ENCODE measurements at regions not wholly inside any gene's neighbourhood (a gene's known extent, or its start where the extent isn't known, plus 50 kb on each side); places are given as distances from the start of the nearest gene placed in this dataset.

DNA sequence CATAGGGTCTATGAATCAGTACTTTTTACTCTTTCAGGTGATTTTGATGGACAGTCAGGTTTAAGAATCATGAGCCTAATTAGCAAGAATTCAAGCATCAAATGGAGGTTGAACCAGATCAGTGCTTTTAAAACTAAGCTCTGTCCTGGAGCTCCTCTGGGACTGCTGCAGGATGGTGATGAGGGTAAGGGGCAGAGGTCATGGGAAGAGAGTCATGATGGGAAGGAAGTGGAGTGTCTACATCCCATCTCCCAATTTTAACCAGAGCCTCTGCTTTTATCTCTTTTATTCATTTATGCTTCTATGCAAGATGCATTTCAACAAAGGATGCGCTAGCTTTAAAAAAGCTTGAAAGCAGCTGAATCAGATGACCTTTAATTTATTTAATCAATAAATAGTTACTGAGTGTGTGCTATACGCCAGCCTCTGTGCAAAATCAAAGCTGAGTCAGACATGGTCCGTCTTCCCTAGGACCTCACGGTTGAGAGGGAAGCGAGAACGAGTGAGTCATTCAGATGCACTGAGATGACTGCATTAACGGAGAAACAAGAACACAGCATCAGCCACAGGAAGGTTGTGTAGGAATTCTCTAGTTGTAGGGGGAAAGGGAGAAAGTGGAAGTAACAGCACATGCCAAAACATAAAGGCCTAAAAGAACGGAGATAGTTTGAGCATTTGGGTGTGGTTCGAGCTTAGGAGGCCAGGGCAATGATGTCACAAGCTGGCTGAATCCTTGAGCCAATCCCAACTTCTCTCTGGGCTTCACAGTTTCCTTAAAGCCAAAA lies 441.6 kb upstream of the BRINP1 start:
- no peak for DNase-seq

DNA sequence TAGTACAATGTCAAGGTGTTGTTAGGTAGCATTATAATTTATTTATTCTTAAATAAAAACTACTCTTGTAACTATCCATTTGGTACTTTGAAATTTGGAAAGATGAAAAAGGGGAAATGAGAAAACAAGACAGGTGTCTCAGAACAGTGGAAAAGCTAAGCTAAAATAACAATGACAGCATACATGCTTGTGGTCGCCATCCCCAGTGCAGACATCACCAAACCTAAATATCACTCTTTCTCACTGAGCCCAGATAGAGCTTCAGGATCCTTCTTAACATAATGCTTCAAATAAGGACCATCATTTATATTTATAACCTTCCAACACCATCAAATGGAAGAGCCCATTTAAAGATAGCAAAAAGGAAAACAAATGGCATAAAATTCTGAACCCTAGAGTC lies 434.4 kb upstream of the BRINP1 start:
- DNase-seq, result no peak

DNA sequence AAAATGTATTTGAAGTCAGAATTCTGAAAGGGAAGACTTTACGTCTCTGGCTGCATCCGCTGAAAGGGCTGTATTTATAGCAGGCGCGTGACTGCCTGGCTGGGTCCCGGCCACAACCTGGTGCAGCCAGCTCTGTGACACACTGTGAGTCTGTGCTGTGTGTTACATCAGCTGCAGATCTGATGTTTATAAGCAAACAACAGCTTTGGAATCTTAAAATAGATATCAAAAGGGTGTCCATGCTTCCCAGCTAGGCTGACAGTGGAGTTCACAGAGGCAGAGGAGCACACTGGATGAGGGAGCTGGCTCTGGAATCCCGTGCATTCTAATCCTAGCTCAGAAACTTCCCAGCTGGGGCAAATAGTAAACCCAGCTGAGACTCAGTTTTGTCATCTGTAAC lies 433.4 kb upstream of the BRINP1 start:
- DNase-seq, result no peak

DNA sequence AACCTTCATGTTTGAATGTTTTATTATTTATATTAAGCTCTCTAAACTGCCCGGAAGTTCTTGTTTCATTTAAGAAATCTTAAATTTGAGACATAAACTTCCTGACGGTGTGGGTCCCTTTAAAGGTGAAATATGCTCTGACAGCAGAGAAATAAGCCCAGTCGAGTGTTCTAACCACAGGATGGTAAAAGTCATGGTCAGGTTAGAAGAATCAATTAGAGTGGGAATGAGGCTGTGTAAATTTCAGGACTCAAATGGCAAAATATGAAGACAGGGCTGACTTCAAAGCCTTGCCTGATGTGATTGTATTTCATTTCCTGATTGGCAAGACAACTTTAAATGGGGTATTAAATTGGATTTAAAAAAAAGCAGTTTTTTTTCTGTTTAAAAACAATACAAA lies 432.9 kb upstream of the BRINP1 start:
- no peak for DNase-seq

DNA sequence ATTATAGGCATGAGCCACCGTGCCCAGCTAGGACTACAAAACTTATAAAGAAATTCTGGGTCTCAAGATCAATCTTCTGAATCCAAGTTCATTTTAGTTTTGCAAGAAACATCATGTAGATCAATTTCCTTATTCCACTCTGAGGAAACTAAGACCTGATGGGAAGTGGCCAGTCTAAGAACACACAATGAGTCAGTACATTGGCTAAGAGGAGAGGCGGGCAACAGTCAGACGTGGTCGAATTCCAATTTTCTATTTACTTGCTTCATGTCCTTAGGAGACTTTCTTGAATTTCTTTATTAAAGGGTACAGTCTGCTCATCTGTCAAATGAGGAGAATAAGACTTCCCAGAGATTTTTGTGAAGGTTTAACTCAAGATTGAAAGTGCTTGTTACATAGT lies 432.1 kb upstream of the BRINP1 start:
- no peak for DNase-seq

DNA sequence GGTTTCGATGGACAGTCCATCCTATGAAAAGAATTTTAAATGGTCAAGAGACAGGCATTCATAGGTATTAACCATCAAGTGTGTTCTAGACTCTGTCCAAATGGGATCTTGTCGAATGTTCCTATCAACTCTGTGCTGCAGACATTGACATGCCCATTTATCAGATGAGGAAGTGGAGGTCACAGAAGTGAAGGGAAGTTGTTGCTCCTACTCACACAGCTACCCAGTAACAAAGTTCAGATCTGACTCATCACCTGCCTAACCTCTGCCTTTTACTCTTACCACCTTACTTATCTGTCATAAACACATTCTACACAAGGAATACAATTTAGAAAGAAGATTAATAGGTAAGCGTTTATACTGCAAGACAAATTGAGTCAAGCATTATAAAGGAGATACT lies 426.2 kb upstream of the BRINP1 start:
- no peak for DNase-seq

DNA sequence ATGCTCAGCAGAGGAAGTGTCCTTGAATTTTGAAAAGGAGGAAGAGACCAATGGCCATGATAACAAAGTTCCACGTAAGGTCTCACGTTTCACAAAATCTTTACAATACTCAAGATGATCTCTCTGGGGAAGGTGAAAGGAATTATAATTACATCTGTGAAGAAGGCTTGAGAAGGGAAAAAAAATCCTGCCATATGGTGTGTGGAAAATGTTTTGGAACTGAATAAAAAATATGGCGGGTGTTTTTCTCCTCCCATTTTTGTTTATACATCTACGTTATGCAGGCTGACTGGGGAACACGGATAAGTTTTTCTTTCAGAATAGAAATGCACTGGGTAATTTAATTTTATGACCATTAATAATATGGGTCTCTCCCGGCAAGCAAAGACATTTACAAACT lies 425.6 kb upstream of the BRINP1 start:
- no peak for DNase-seq

DNA sequence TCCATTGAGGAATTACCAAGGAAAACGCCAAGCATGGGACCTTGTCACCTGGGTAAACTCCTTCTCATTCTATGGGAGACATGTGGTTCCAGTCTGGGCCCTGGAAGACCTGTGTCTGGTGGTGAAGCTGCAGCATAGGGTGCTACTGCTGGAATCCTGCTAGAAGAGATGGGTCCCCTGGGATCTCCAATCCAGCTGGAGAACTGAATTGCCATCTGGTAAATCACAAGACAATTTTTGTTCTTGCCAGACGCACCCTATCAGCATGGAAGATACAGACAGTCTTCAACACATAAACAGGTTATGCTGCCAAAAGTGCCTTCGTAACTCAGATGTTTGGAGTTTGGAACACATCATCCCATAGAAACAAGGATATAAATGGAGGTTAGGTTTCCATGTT lies 424.0 kb upstream of the BRINP1 start:
- DNase-seq, result no peak

DNA sequence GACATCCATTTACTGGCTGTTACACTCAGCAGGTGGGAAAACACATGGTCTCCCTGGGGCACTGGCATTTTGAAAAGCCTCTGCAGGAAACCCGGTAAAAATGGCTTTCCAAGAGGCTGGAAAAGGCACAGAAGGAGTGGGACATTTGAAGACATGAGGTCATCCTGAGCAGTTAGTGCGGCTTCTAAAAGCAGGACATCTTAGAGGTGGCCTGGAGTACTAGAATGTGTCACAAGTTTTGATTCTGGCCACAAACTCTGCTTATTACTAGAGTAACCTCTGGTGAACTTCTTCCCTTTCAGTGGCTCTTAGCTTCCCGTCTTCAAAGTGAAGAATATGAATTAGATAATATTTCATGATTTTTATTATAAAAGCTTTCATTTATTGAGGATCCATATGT lies 423.0 kb upstream of the BRINP1 start:
- DNase-seq, result no peak

DNA sequence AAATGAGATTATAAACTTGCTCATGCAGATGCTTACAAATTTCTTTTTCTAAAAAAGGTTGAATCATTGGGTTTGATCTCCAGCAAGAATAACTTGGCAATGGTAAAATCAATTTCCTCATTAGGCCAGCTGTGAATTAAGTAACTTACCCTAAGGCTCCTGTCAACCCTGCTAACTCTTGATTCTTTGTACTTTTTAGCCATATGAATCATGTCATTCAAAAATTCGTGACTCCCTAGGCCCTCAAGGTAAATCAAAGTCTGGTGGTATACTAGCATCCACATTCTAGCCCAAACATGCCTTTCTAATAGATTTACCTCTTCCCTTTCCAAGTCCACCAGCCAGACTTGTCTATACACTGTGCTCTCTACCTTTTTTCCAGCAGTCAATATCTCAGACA lies 420.8 kb upstream of the BRINP1 start:
- no peak for DNase-seq

DNA sequence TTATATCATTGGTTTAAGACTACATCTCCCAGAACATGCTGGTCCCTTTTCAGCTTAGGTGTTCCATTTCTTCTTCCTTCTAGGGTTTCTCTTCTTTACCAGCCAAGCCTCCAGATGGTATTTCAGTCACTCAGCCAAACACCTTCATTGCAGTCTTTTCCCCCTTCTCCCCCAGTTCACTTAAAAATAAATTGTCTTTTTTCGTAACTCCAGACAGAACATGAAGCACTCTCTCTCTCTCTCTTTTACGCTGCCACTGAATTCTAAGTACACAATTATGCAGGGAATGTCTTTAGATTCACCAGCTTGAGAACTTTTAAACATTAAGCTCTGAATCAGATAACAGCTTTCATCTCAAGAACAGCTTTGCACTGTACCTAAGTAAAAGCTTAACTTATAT lies 419.7 kb upstream of the BRINP1 start:
- DNase-seq, result no peak

DNA sequence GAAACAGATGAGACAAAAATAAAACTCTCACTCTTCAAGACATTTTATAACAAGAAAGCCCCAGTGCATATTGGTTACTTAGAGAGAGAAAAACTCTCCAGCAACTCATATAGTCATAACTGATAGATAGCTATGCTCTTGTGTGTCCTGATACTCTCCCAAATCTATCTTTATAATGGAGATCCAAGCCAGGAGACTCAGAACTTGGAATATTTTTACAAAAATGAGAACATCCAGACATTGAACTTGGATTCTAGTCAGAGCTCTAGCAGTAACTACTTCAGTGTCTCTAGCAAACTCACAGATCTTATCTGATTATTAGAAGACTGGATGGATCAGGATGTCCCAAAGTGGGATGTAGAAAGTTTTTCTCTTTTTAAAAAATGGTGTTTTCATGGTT lies 412.7 kb upstream of the BRINP1 start:
- no peak for DNase-seq

DNA sequence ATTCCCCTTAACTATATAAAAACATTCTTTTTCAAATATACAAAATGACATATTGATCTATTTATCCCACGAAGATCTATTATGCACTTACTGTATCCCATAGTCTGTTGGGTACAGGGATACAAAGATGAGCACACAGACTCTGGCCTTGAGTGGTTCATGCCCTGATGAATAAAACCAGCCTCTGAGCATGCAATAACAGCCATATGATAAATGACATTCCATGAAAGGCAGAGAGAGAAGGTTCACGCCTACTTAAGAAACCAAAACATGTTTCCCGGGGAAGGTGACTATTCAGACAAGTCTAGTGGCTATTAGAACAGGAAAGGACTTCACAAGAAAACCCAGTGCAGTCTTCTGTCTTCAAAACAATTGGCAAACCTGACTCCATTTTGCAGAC lies 406.2 kb upstream of the BRINP1 start:
- no peak for DNase-seq

DNA sequence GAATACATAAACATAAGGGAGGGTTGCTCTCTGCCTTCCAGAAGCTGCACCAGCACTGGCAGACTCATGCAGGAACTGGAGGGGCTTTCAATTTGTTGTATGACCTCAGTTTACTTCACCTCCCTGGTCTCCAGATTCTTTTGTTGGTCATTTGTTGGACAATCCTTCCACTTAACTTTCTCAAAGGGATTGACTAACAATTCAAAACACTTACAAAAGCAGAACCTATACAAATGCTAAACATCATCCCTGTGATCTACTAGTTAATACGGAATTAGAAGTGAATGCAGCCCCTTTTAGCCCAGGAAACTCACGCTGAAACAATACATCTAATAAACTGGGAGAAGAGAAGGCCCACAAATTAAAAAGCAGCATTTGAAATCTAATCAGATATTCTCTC lies 404.6 kb upstream of the BRINP1 start:
- no peak for DNase-seq

DNA sequence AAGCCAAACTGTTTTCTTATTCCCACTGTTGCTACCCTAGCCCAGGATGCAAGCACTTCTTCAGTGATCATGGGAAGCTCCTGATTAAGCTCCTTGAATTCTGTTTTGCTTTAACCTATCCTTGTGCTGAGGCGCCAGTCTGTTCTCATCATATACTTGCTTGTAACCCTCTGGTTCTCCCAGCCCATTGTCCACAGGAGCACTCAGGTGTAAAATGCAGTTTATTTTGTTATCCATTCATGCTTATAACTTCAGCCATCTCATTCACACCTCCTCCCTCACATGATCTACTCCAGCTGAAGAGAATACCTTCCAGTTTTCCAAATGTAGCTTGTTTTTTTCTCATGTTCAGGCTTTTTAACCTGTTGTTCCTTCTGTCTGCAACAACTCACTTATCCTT lies 402.1 kb upstream of the BRINP1 start:
- DNase-seq, result no peak

DNA sequence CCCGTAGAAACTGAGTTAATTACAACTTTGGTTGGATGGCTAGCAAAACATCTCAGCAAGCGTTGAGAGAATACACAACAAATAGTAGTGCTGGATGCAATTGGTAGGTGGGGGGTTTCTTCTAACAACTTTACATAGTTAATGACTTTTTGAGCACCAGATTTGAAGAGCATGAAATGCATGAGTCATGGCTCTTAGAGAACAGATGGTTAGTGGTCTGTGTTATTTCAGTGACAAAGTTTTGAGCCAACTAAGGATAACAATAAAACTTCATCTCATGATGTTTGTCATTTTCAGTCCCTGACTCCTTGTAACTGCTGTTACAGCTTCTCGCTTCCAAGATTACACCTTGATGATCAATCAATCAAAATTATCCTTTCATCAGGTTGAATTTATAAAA lies 399.0 kb upstream of the BRINP1 start:
- no peak for DNase-seq

DNA sequence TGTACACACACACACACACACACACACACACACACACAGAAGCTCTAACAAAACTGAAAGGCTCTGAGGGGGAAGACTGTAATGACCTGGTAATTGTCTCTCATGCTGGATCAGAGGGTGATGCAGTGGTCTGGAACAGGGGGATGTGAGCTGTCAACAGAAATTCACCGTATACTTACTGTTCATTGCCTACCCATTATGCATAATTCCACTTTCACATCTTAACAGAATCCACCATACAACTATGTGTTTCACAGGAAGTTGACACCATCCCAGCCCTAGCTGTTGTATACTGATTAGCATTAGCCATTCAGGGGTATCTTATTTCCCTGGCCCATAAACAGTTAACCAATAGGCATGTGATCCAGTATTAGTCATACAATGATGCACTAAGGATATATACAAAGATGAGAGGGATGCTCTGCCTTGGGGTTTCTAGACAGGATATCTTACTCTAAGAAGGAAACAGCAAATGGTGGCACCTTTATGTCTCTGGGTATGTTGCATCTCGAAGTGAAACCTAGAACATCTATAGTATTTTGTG lies 396.5 kb upstream of the BRINP1 start:
- no peak for DNase-seq

DNA sequence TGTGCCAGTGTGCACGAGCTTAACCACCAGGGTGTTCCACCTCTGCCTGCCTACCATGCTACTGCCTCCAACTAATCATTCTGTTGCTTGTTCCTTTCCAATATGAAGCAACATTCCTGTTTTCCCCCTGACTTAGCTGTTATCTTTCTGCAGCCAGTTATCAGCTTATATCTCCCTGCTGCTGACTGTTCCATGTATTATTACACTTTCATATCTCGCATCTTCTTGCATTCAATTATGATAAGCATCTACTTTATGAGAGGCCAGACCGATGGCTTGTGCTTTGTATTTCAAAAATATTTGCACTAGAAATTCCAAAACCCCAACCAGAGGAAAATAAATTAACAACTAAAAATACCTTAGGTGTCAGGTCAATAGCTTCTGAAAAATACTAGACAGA lies 394.0 kb upstream of the BRINP1 start:
- no peak for DNase-seq

DNA sequence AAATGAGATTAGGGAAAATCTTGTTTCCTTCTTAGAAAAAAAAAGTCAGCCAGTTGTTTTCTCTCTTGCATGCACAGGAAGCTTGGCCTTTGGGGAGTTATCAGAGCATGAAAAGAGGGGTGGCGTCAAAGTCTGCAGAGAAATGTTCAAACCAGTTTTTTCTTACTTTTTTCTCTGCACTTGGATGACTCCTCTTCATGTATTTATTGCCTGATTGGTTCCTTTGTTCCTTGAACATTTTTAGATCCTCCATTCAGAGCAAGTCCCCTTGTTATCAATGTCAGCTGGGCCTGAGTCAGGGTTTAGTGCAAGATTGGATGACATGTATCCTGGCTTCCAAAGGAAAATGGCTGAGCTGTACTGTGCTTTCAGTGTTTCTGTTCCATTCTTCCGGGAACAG lies 392.6 kb upstream of the BRINP1 start:
- DNase-seq, result no peak

DNA sequence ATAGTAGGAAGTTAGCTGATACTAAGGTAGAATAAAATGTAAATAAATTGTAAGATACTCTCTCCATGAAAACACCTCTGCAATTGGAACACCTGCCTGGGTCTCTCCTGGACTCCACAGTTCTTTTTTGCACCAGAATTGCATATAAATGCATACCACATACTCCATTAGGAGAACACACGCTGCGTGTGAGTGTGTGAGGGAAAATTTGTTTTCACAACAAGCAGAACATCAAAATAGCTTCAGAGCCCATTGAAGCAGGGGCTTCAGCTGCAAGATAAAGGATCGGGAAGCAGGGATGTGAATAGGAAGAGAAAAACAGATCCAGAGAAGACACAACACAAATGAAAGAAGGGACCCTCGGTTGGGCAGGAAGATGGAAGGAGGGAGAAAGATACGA lies 389.8 kb upstream of the BRINP1 start:
- DNase-seq, result no peak

DNA sequence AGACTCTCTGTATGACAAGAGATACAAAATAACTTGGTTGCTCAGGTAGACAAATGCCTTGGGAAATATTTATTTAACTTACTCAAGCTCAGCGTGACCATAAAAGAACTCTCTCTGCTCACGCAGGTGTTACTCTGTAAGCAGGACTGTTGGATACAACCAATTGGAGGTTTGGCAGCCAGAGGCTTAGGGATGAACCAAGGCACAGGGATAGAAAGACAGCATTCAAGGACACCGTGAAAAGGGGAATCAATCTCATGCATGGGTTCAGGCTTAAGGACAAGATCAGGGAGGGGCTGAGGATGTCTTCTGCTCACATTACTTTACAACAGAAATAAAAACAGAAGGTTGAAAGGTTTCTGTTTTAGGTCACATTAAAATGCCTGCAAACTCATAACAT lies 389.0 kb upstream of the BRINP1 start:
- no peak for DNase-seq

DNA sequence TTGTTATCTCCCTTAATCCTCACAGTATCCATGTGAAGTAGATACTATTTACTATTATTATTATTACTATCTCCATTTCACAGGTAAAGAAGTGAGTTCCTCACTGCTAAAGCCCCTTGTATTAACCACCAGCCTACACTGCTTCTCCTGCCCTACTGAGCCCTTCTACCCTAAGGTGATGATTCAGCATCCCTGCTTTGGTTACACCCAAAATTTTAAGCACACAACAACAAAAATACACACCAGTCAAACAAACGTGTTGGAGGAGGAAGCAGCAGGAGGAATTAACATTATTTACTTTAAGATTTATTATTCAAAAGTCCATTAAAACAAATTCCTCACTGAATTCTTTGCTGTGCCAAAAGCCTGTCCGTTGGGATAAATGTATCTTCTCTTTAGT lies 370.2 kb upstream of the BRINP1 start:
- DNase-seq, result no peak

DNA sequence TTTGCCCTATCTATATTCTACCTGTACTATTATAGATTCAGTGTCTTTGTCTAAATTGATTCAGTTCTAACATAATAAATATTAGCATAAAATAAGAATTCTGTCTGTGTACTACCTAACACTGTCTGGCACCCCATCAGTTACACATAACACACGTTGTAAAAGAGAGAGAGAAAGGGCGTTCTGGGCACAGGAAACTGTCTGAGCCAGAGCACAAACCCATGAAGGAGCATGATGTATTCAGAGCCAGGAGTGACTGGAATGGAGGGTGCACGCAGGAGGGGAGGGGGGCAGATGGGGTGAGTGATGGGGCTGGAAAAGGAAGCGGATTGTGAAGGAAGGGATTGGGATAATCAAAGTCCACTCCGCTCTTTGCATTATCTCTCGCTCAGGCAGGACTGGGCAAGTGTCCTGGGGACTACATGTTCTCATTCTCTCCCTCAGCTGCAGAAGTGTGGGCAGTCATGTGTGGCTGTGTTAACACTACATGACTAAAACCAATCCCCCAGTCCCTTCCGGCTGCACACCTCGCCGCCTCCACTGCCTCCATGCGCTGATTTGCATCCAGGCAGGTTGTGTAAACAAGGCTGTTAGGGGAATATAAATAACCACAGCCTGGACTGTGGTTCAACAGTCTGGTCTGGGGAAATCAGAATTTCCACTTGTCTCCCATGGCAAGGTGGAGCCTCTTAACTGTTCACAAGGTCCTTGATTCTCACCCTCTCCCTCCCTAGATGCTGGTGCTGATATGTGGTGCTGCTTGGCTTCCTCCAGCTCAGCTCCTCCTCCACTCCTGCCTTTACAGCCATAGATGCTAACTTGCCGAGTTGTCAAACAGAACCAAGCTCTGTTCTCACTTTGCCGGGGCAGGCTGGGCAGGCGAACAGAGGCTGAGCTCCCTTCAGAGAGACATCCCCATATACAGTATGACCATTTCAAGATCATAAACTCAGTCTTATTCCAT lies 367.5 kb upstream of the BRINP1 start:
- DNase-seq, result no peak

DNA sequence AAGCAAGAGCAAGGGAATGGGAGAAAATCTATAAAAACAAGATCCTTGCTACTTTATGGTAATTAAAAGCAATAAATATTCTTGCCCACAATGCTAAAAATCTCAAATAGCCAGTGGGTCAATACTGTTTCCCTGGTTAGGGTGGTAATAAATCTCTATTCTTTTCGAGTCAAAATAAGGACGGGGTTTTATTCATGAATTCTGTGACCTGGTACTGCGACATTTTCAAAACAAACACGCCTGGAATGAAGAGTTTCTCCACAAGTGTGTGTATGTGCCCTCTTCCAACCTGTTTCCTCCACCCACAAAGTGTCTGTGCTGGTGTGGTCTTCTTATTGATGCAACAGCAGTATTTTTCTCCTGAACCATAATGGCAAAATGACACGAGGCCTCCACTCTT lies 358.8 kb upstream of the BRINP1 start:
- DNase-seq, result no peak

Data from CD4-positive, alpha-beta T cell treated with Interleukin-21 for 1 hour (primary cell).